ENCODE measurements at regions not wholly inside any gene's neighbourhood (a gene's known extent, or its start where the extent isn't known, plus 50 kb on each side); places are given as distances from the start of the nearest gene placed in this dataset.

DNA sequence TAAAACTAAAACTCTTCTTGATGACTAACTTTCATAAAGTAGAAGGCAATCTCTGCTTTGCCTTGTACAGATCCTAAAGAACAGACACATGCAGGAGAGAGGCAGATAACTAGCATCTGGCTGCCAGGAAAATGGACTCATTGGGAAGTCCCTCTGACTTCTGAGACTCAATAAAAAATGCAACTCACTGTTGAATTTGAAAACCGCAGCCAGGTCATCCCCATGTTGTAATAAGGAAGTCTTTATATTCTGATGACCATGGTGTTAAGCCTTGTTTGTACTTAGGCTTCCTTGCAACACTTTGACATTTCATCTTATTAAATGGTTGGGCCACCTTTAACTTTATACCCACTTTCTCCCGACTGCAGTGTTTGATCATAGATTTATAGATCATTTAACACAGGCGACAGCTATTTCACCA is 375.1 kb upstream of the KCNH7 start:
- no peaks in the 10 kb centered on the region for H3K9me3 Mint-ChIP-seq
- H3K27ac Mint-ChIP-seq, result no peak overlapping the region
- ChIA-PET CTCF (no interaction called here), POLR2A (no interaction called here)
- intact Hi-C loops (cut with micrococcal nuclease), result no loop called here
- no peaks in the 10 kb centered on the region for H3K36me3 Mint-ChIP-seq (ENCODE audit: low read depth)
- no peaks in the 10 kb centered on the region for H3K27me3 Mint-ChIP-seq
- H3K4me1 Mint-ChIP-seq, result no peaks in the 10 kb centered on the region
- TF ChIP-seq, protein P1, sequence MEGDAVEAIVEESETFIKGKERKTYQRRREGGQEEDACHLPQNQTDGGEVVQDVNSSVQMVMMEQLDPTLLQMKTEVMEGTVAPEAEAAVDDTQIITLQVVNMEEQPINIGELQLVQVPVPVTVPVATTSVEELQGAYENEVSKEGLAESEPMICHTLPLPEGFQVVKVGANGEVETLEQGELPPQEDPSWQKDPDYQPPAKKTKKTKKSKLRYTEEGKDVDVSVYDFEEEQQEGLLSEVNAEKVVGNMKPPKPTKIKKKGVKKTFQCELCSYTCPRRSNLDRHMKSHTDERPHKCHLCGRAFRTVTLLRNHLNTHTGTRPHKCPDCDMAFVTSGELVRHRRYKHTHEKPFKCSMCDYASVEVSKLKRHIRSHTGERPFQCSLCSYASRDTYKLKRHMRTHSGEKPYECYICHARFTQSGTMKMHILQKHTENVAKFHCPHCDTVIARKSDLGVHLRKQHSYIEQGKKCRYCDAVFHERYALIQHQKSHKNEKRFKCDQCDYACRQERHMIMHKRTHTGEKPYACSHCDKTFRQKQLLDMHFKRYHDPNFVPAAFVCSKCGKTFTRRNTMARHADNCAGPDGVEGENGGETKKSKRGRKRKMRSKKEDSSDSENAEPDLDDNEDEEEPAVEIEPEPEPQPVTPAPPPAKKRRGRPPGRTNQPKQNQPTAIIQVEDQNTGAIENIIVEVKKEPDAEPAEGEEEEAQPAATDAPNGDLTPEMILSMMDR (IDR thresholded peaks at IDR 0.05), result no peak
- DNase-seq (no peak), ATAC-seq (ENCODE audit: low read depth) (no peak)
- no peak overlapping the region for H3K4me3 Mint-ChIP-seq

DNA sequence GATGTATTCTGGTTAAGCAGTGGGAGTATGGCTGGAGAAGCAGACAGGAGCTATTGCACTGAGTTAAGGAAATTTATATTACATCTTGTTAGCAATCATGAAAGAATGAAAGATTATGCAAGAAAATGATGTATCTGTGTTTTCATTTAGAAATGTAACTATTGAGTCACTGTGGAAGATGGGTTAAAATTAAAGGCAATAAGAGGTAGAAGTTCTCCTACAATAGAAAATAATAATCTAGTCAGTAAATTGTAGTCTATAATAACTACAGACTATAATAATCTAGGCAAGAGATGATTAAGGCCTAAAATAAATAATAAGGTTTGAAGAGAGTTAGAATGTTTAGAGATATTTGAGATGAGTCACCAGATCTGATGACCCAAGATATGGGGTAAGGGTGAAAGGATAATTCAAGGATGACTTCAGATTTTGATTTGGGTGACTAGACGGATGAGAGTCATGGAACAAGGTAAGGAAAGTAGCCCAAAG is 371.9 kb upstream of the KCNH7 start:
- TF ChIP-seq, protein P1 (IDR thresholded peaks at IDR 0.05), result no peak
- no peaks in the 10 kb centered on the region for H3K9me3 Mint-ChIP-seq
- H3K36me3 Mint-ChIP-seq (ENCODE audit: low read depth), result no peaks in the 10 kb centered on the region
- intact Hi-C loops (cut with micrococcal nuclease), result no loop called here
- ChIA-PET POLR2A (no interaction called here), CTCF (no interaction called here)
- no peak overlapping the region for H3K4me3 Mint-ChIP-seq
- no peak overlapping the region for H3K27ac Mint-ChIP-seq
- no peaks in the 10 kb centered on the region for H3K27me3 Mint-ChIP-seq
- DNase-seq, result no peak
- H3K4me1 Mint-ChIP-seq, result no peaks in the 10 kb centered on the region
- no peak for ATAC-seq (ENCODE audit: low read depth)

DNA sequence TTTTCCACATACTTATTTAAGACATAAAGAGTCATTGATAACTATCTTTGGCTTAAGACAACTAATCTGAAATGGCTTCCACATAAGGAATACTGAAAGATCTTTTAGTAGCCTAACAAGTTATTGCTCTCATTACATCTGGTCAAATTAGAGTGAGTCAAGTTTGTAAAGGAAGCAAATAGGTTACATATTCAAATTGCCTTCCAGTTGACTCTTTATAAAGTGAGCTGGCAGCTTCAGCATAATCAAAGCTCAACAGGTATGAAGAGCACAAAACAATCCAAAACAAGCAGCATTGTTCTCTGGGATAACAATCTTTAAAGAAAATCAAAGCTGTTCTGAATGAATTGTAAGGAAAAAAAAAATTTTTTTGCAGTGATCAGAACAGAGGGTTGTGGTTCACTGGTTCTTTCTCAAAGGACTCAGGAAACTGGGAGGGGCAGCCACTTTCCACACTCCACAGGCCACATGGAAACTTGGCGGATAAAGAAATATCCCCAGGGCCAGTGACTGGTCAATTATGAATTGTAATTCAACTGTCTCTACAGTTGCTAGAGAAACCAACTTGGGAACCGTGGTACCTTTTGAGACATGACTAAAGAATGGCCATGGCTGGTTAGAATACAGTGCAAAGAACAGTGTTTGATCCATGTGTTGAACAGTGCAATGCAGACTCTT is 369.3 kb upstream of the KCNH7 start:
- CTCF ChIA-PET, result no interaction called here
- POLR2A ChIA-PET, result no interaction called here
- Mint-ChIP-seq H3K4me3 (no peak overlapping the region), H3K9me3 (no peaks in the 10 kb centered on the region), H3K27me3 (no peaks in the 10 kb centered on the region), H3K36me3 (ENCODE audit: low read depth) (no peaks in the 10 kb centered on the region), H3K27ac (no peak overlapping the region), H3K4me1 (no peaks in the 10 kb centered on the region)
- TF ChIP-seq, protein P1 (IDR thresholded peaks at IDR 0.05), result no peak
- DNase-seq, result no peak
- no peak for ATAC-seq (ENCODE audit: low read depth)
- intact Hi-C loops (cut with micrococcal nuclease), result no loop called here

DNA sequence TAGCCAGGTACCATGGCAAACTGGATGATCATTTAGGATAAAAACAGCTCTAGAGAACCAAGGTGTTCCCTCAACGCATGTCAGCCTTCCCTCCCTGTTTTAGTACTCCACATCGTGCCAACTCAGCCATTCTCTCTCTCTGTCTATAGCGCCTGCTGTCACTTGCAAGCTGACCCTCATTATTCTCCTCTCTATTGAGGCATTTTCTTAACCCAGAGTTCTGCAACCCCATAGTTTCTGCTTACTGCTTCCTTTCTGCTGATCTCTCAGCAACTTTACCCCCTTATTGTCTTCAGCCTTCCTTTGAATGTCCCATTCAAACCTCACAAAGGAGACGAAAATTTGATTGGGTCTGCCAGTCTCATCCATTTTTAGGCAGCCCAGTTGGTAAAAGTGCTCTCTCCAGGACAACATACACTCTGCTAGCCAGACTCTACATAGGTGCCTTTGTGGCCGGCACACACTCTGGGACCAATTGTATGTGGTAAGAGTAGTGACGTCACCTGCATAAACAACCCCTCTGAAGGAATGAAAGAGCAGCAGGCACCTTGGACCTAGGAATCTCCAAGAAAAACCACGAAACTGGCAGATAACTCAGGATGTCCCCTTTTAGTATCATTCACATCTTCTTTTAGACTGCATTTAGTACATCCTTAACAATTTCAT is 367.2 kb upstream of the KCNH7 start:
- no peaks in the 10 kb centered on the region for H3K4me1 Mint-ChIP-seq
- H3K27me3 Mint-ChIP-seq, result no peaks in the 10 kb centered on the region
- no peak overlapping the region for H3K27ac Mint-ChIP-seq
- ChIA-PET CTCF (no interaction called here), POLR2A (no interaction called here)
- H3K4me3 Mint-ChIP-seq, result no peak overlapping the region
- H3K36me3 Mint-ChIP-seq (ENCODE audit: low read depth), result no peaks in the 10 kb centered on the region
- ATAC-seq (ENCODE audit: low read depth), result no peak
- intact Hi-C loops (cut with micrococcal nuclease), result no loop called here
- no peaks in the 10 kb centered on the region for H3K9me3 Mint-ChIP-seq
- no peak for DNase-seq
- TF ChIP-seq, protein P1 (IDR thresholded peaks at IDR 0.05), result no peak

DNA sequence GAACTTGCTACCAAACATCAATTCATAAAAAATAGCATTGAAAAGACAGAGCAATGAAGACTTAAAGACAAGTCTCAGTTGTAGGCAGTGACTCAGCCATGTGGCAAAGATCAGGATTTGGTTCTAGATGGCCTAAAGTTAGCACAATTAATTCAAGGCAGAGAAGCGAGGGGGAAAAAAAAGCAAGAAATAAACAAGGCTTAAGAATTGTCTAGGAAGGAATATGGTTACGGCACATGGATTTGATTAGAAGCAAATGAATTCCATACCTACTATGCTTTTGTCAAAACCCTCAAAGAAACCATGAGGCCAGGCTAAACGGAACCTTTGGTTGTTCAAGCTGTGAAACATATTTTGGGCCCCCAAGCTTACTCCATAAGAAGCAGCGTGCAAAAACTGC is 362.2 kb upstream of the KCNH7 start:
- no peaks in the 10 kb centered on the region for H3K4me1 Mint-ChIP-seq
- TF ChIP-seq, protein P1 (IDR thresholded peaks at IDR 0.05), result no peak
- H3K36me3 Mint-ChIP-seq (ENCODE audit: low read depth), result no peaks in the 10 kb centered on the region
- POLR2A ChIA-PET, result no interaction called here
- DNase-seq, result no peak
- H3K27me3 Mint-ChIP-seq, result no peaks in the 10 kb centered on the region
- intact Hi-C loops (cut with micrococcal nuclease), result no loop called here
- CTCF ChIA-PET, result no interaction called here
- no peak overlapping the region for H3K27ac Mint-ChIP-seq
- H3K4me3 Mint-ChIP-seq, result no peak overlapping the region
- H3K9me3 Mint-ChIP-seq, result no peaks in the 10 kb centered on the region
- no peak for ATAC-seq (ENCODE audit: low read depth)

Data from activated B cell treated with CpG ODN at 0.5 μM for 24 hours (primary cell).